K562 (cell line): ENCODE measurements at regions not wholly inside any gene's neighbourhood (a gene's known extent, or its start where the extent isn't known, plus 50 kb on each side); places are given as distances from the start of the nearest gene placed in this dataset.

Experiments
- ATAC-seq: fragments of 200-7000 bp; cut with Tn5 transposase; 3 replicates; pipeline ENCODE4 v1.9.1; 2020; ENCODE audit warnings: moderate library complexity
- BruUV-seq: library from RNA; stranded (reverse); fragments of 400-500 nt; replicated peaks from 2 replicates; lab custom pipeline; 2021; lab: Mats Ljungman, UMichigan
- CTCF ChIA-PET: fragments of 300-600 bp; formaldehyde crosslinking; extraction: SDS; loops from one replicate; lab custom pipeline; 2021; ENCODE audit warnings: low intra/inter-chr PET ratio; lab: Yijun Ruan, JAX
- POLR2A ChIA-PET: fragments of 300-600, 350-650 bp; sonication (Branson Sonifier 250); formaldehyde crosslinking; extraction: SDS; loops from one replicate; lab custom pipeline; 2021; ENCODE audit warnings: antibody characterized with exemption, inconsistent platforms; lab: Yijun Ruan, JAX
- DNase-seq, 4 experiments: peaks; one replicate each; pipeline versions ENCODE4 v3.0.0 to v3.0.0-alpha.2; 2011 to 2018; ENCODE audit warnings: low spot score in 3 of 4, mixed read lengths in 3 of 4; ENCODE audit errors: extremely low read depth in 1 of 4
- FAIRE-seq: peaks from 2 replicates; lab custom pipeline; 2011; peaks lifted over from hg19 to GRCh38; lab: Jason Lieb, UNC
- H2AFZ ChIP-seq: 2 replicates; pipeline ENCODE4 v1.6.0; 2011; ENCODE audit warnings: low read depth, low read length, control low read depth, inconsistent platforms
- H3K27ac ChIP-seq: fragments of 200-600 bp; 3 replicates; pipeline ENCODE4 v1.8.0; 2011; ENCODE audit warnings: low read depth, mild to moderate bottlenecking, control low read depth, inconsistent platforms, low read length, moderate library complexity, mixed read lengths; ENCODE audit errors: extremely low read depth
- H3K27me3 ChIP-seq, 2 experiments: fragments of 300-600 bp in 1 of 2; 2 replicates in 1 of 2; 3 replicates in 1 of 2; pipeline versions ENCODE4 v1.6.0 to v1.8.0; 2011; ENCODE audit warnings: inconsistent platforms in 2 of 2, low read length in 2 of 2, mild to moderate bottlenecking in 1 of 2, mixed read lengths in 1 of 2, moderate library complexity in 1 of 2; ENCODE audit not compliant: control insufficient read depth in 2 of 2, insufficient read depth in 2 of 2
- H3K36me3 ChIP-seq: fragments of 300-600 bp; 3 replicates; pipeline ENCODE4 v1.8.0; 2011; ENCODE audit warnings: mild to moderate bottlenecking, low read length, inconsistent platforms; ENCODE audit not compliant: control insufficient read depth, insufficient read depth
- H3K4me1 ChIP-seq, 2 experiments: fragments of 200-600 bp in 1 of 2; replicated peaks in 1 of 2; 2 replicates in 1 of 2; 3 replicates in 1 of 2; pipeline versions ENCODE4 v1.5.1 to v1.8.0; 2011; ENCODE audit warnings: inconsistent platforms in 2 of 2, low read length in 2 of 2, mild to moderate bottlenecking in 1 of 2, mixed read lengths in 1 of 2, moderate library complexity in 1 of 2; ENCODE audit not compliant: control insufficient read depth in 2 of 2, insufficient read depth in 2 of 2
- H3K4me2 ChIP-seq: 2 replicates; pipeline ENCODE4 v1.6.1; 2011; ENCODE audit warnings: low read length, control low read depth, inconsistent platforms, mixed read lengths; ENCODE audit not compliant: insufficient read depth
- H3K4me3 ChIP-seq: fragments of 200-600 bp; sonication (generic), shearing (Covaris generic); 2 replicates; pipeline ENCODE4 v1.5.1; 2016; ENCODE audit warnings: control low read depth, inconsistent platforms
- H3K79me2 ChIP-seq: fragments of 200-600 bp; 3 replicates; pipeline ENCODE4 v1.8.0; 2011; ENCODE audit warnings: low read length, inconsistent platforms; ENCODE audit not compliant: control insufficient read depth, insufficient read depth
- H3K9ac ChIP-seq, 2 experiments: 2 replicates each; pipeline versions ENCODE4 v1.6.0 to v1.6.1; 2011; ENCODE audit warnings: low read depth in 2 of 2, low read length in 2 of 2, control low read depth in 1 of 2, inconsistent platforms in 1 of 2, mild to moderate bottlenecking in 1 of 2, mixed read lengths in 1 of 2; ENCODE audit not compliant: insufficient read depth in 1 of 2
- H3K9me1 ChIP-seq: one replicate; pipeline ENCODE4 v1.6.0; 2011; ENCODE audit warnings: inconsistent platforms, mild to moderate bottlenecking, low read length, moderate library complexity; ENCODE audit not compliant: control insufficient read depth, insufficient read depth
- H3K9me3 ChIP-seq: replicated peaks from 2 replicates; pipeline ENCODE4 v1.5.1; 2011; ENCODE audit warnings: low read depth, low read length, inconsistent platforms; ENCODE audit not compliant: control insufficient read depth, insufficient read depth
- H4K20me1 ChIP-seq: replicated peaks from 2 replicates; pipeline ENCODE4 v1.6.1; 2011; ENCODE audit warnings: low read length, inconsistent platforms, mixed read lengths; ENCODE audit not compliant: control insufficient read depth, insufficient read depth
- ASH1L ChIP-seq: fragments of 450-650 bp; IDR thresholded peaks from 2 replicates; pipeline ENCODE4 v1.6.1; 2018; ENCODE audit warnings: borderline replicate concordance, mild to moderate bottlenecking, low read depth; ENCODE audit not compliant: partially characterized antibody
- CBX2 ChIP-seq: fragments of 200-600 bp; sonication (generic); IDR thresholded peaks from one replicate; pipeline ENCODE4 v1.6.1; 2012; ENCODE audit warnings: mild to moderate bottlenecking, low read length, inconsistent platforms; ENCODE audit not compliant: insufficient read depth, poor library complexity, severe bottlenecking
- DIDO1 ChIP-seq: fragments of 450-650 bp; IDR thresholded peaks from 2 replicates; pipeline ENCODE4 v1.6.1; 2016; ENCODE audit warnings: low read depth, missing biosample characterization, missing genetic modification characterization
- DMBX1 ChIP-seq: fragments of 250-450 bp; sonication (Bioruptor Pico); IDR thresholded peaks from 2 replicates; pipeline ENCODE4 v1.8.0; 2022; ENCODE audit warnings: inconsistent platforms, mild to moderate bottlenecking, moderate library complexity, borderline replicate concordance
- ELF4 ChIP-seq: fragments of 450-650 bp; formaldehyde crosslinking; IDR thresholded peaks from 2 replicates; pipeline ENCODE4 v1.4.0; 2022; ENCODE audit warnings: missing genetic modification characterization
- EWSR1 ChIP-seq: fragments of 450-650 bp; IDR thresholded peaks from 2 replicates; pipeline ENCODE4 v1.6.1; 2018; ENCODE audit warnings: borderline replicate concordance, mild to moderate bottlenecking, low read depth, moderate library complexity; ENCODE audit not compliant: partially characterized antibody
- FOSL1 ChIP-seq: fragments of 200-800 bp; sonication (Bioruptor generic); conservative IDR thresholded peaks from 2 replicates; pipeline ENCODE4 v1.6.1; 2016; ENCODE audit warnings: missing genetic modification characterization, missing compliant biosample characterization
- KLF1 ChIP-seq: fragments of 450-650 bp; IDR thresholded peaks from 2 replicates; pipeline ENCODE4 v1.6.1; 2016; ENCODE audit warnings: missing genetic modification characterization, missing compliant biosample characterization
- MCM7 ChIP-seq, 2 experiments: fragments of 450-650 bp; IDR thresholded peaks; 2 replicates each; pipeline ENCODE4 v1.6.1; 2016 to 2018
- OTX1 ChIP-seq: fragments of 450-650 bp; formaldehyde crosslinking; IDR thresholded peaks from 2 replicates; pipeline ENCODE4 v1.4.0; 2022; ENCODE audit warnings: mild to moderate bottlenecking
- RNF2 ChIP-seq: sonication (generic); IDR thresholded peaks from 2 replicates; pipeline ENCODE4 v1.6.1; 2016
- SIX5 ChIP-seq, 2 experiments: IDR thresholded peaks; 2 replicates each; pipeline ENCODE4 v1.6.1; 2011; ENCODE audit warnings: low read length in 2 of 2, borderline replicate concordance in 1 of 2, low read depth in 1 of 2, mild to moderate bottlenecking in 1 of 2, moderate library complexity in 1 of 2; ENCODE audit not compliant: insufficient read depth in 1 of 2
- TCF3 ChIP-seq: sonication (generic); formaldehyde crosslinking; IDR thresholded peaks from 2 replicates; pipeline ENCODE4 v1.4.0; 2020; ENCODE audit warnings: mild to moderate bottlenecking, missing genetic modification reagents
- TCF7L2 ChIP-seq: fragments of 150-350 bp; IDR thresholded peaks from 2 replicates; pipeline ENCODE4 v1.6.1; 2016; ENCODE audit warnings: low read depth, mild to moderate bottlenecking, low read length, moderate library complexity
- TRIM25 ChIP-seq: fragments of 450-650 bp; IDR thresholded peaks from 2 replicates; pipeline ENCODE4 v1.7.0; 2016; ENCODE audit warnings: borderline replicate concordance
- ZKSCAN8 ChIP-seq: fragments of 200-800 bp; sonication (Bioruptor generic); IDR thresholded peaks from 2 replicates; pipeline ENCODE4 v1.6.1; 2016; ENCODE audit warnings: missing genetic modification characterization, missing compliant biosample characterization
- ZNF212 ChIP-seq: fragments of 450-650 bp; formaldehyde crosslinking; IDR thresholded peaks from 2 replicates; pipeline ENCODE4 v1.4.0; 2020; ENCODE audit warnings: mild to moderate bottlenecking
- ZNF347 ChIP-seq: fragments of 450-650 bp; formaldehyde crosslinking; IDR thresholded peaks from 2 replicates; pipeline ENCODE4 v1.4.0; 2020; ENCODE audit warnings: low read depth, mild to moderate bottlenecking, moderate library complexity
- ZNF639 ChIP-seq, 2 experiments: fragments of 200-800 bp in 1 of 2; sonication (Bioruptor generic) in 1 of 2; sonication (generic) in 1 of 2; formaldehyde crosslinking in 1 of 2; IDR thresholded peaks in 1 of 2; conservative IDR thresholded peaks in 1 of 2; 2 replicates each; pipeline versions ENCODE4 v1.5.0 to v1.6.1; 2016 to 2020; ENCODE audit warnings: missing compliant biosample characterization in 1 of 2, missing genetic modification characterization in 1 of 2, missing genetic modification reagents in 1 of 2
- ZNF785 ChIP-seq: fragments of 250-450 bp; sonication (Bioruptor Pico); IDR thresholded peaks from 2 replicates; pipeline ENCODE4 v1.4.0; 2020; ENCODE audit warnings: mild to moderate bottlenecking
- WGBS: fragments of 100-300 bp; shearing (Covaris generic); methylation state at CpG from one replicate; pipeline ENCODE4 v1.1.6; 2016; ENCODE audit warnings: low coverage, mixed read lengths; ENCODE audit not compliant: insufficient coverage; ENCODE audit errors: missing lambda C conversion rate; 5-methylcytosine and 5-hydroxymethylcytosine counted together
- in situ Hi-C: fragments of 300-500 bp; cut with MboI; formaldehyde crosslinking; loops from 4 replicates; pipeline ENCODE4 v1.15.0; 2018; ENCODE audit warnings: inconsistent platforms, mixed read lengths
- intact Hi-C: fragments of 100-400 bp; cut with micrococcal nuclease; formaldehyde crosslinking; loops from 2 replicates; pipeline ENCODE4 v1.14.2; 2022

GRCh38 chr11:43200031-43200430, 111.8 kb upstream of the API5 start:
- DNase-seq = no peak
- no peak for TF ChIP-seq TRIM25
- TF ChIP-seq TCF7L2 = no peak
- no peak for TF ChIP-seq EWSR1
- TF ChIP-seq RNF2 = no peak
- TF ChIP-seq ZNF347 (CRISPR knock-in tag) = no peak
- TF ChIP-seq FOSL1 (tag) = no peak
- TF ChIP-seq SIX5 (IDR thresholded peaks at IDR 0.05; ENCODE audit: borderline replicate concordance in 1 of 2, insufficient read depth in 1 of 2, low read depth in 1 of 2, low read length in 2 of 2) = no peak
- TF ChIP-seq ZNF212 (CRISPR knock-in tag) = no peak
- TF ChIP-seq ZNF639 (CRISPR knock-in tag; conservative IDR thresholded peaks at IDR 0.05 in 1 of 2, IDR thresholded peaks at IDR 0.05 in 1 of 2) = no peak
- TF ChIP-seq OTX1 = no peak
- TF ChIP-seq ZNF785 (CRISPR knock-in tag) = no peak
- no peak for TF ChIP-seq ELF4
- no peak for TF ChIP-seq KLF1 (tag)
- TF ChIP-seq MCM7 (IDR thresholded peaks at IDR 0.05) = no peak
- TF ChIP-seq DIDO1 = no peak
- no peak for TF ChIP-seq TCF3
- no peak for TF ChIP-seq DMBX1 (CRISPR knock-in tag)
- no peak for TF ChIP-seq CBX2
- TF ChIP-seq ZKSCAN8 (CRISPR knock-in tag) = no peak
- TF ChIP-seq ASH1L = no peak
- Histone ChIP-seq H3K9me3 (no peaks in the 10 kb centered on the region), H3K4me2 (no peak overlapping the region), H3K4me3 (no peak overlapping the region), H3K9ac (no peak overlapping the region), H3K27ac (no peak overlapping the region), H4K20me1 (no peaks in the 10 kb centered on the region), H3K9me1 (no peaks in the 10 kb centered on the region), H3K79me2 (no peaks in the 10 kb centered on the region), H3K36me3 (no peaks in the 10 kb centered on the region), H3K4me1 (no peaks in the 10 kb centered on the region), H2AFZ (no peak overlapping the region), H3K27me3 (no peaks in the 10 kb centered on the region)
- WGBS = 0% methylated on average over 1 of the region's 1 CpG
- BruUV-seq = no TSS peak
- no peak for ATAC-seq
- FAIRE-seq = no peak
- CTCF ChIA-PET = no interaction called here
- POLR2A ChIA-PET = no interaction called here
- intact Hi-C loops (no loop called here), in situ Hi-C loops (no loop called here)
